ENCODE measurements at regions not wholly inside any gene's neighbourhood (a gene's known extent, or its start where the extent isn't known, plus 50 kb on each side); places are given as distances from the start of the nearest gene placed in this dataset.

GRCh38 chr5:152864991-152865390, 459.9 kb upstream of the NMUR2 start:
- no peaks in the 10 kb centered on the region for H3K27me3 Mint-ChIP-seq (ENCODE audit: low read depth)
- no peak overlapping the region for H3K4me3 Mint-ChIP-seq
- no peaks in the 10 kb centered on the region for H3K9me3 Mint-ChIP-seq
- peaks cover 9% of the 10 kb centered on the region for H3K4me1 Mint-ChIP-seq
- TF ChIP-seq CTCF (IDR thresholded peaks at IDR 0.05; ENCODE audit: unreplicated experiment in 3 of 3), result no peak
- H3K36me3 Mint-ChIP-seq (ENCODE audit: low read depth), result no peaks in the 10 kb centered on the region
- no peak overlapping the region for H3K27ac Mint-ChIP-seq

- Mint-ChIP-seq H3K27ac (no peak overlapping the region), H3K4me1 (peaks cover under 1% of the 10 kb centered on the region), H3K27me3 (ENCODE audit: low read depth) (no peaks in the 10 kb centered on the region), H3K9me3 (no peaks in the 10 kb centered on the region), H3K4me3 (no peak overlapping the region), H3K36me3 (ENCODE audit: low read depth) (no peaks in the 10 kb centered on the region)
- no peak for TF ChIP-seq CTCF (IDR thresholded peaks at IDR 0.05; ENCODE audit: unreplicated experiment in 3 of 3)
Observed at GRCh38 chr5:152869971-152870370, 464.9 kb upstream of the NMUR2 start.

GRCh38 chr5:152882621-152883020, 477.5 kb upstream of the NMUR2 start:
- no peaks in the 10 kb centered on the region for H3K36me3 Mint-ChIP-seq (ENCODE audit: low read depth)
- no peak overlapping the region for H3K27ac Mint-ChIP-seq
- H3K27me3 Mint-ChIP-seq (ENCODE audit: low read depth), result no peaks in the 10 kb centered on the region
- no peaks in the 10 kb centered on the region for H3K4me1 Mint-ChIP-seq
- no peaks in the 10 kb centered on the region for H3K9me3 Mint-ChIP-seq
- no peak overlapping the region for H3K4me3 Mint-ChIP-seq
- TF ChIP-seq CTCF (IDR thresholded peaks at IDR 0.05; ENCODE audit: unreplicated experiment in 3 of 3), result no peak

GRCh38 chr5:152883066-152883775, 478.1 kb upstream of the NMUR2 start:
- Mint-ChIP-seq H3K27ac (no peak overlapping the region), H3K36me3 (ENCODE audit: low read depth) (no peaks in the 10 kb centered on the region), H3K9me3 (no peaks in the 10 kb centered on the region), H3K27me3 (ENCODE audit: low read depth) (no peaks in the 10 kb centered on the region), H3K4me1 (no peaks in the 10 kb centered on the region), H3K4me3 (no peak overlapping the region)
- no peak for TF ChIP-seq CTCF (IDR thresholded peaks at IDR 0.05; ENCODE audit: unreplicated experiment in 3 of 3)

GRCh38 chr5:152884006-152884405, 478.9 kb upstream of the NMUR2 start:
- Mint-ChIP-seq H3K4me3 (no peak overlapping the region), H3K36me3 (ENCODE audit: low read depth) (no peaks in the 10 kb centered on the region), H3K27me3 (ENCODE audit: low read depth) (no peaks in the 10 kb centered on the region), H3K27ac (peak overlapping the region in 1 of 3 experiments; percentile 11), H3K9me3 (no peaks in the 10 kb centered on the region), H3K4me1 (no peaks in the 10 kb centered on the region)
- TF ChIP-seq CTCF (IDR thresholded peaks at IDR 0.05; ENCODE audit: unreplicated experiment in 3 of 3), result no peak

GRCh38 chr5:152900332-152900731, 495.3 kb upstream of the NMUR2 start:
- H3K4me3 Mint-ChIP-seq, result no peak overlapping the region
- no peaks in the 10 kb centered on the region for H3K9me3 Mint-ChIP-seq
- no peak overlapping the region for H3K27ac Mint-ChIP-seq
- no peaks in the 10 kb centered on the region for H3K4me1 Mint-ChIP-seq
- H3K27me3 Mint-ChIP-seq (ENCODE audit: low read depth), result no peaks in the 10 kb centered on the region
- no peak for TF ChIP-seq CTCF (IDR thresholded peaks at IDR 0.05; ENCODE audit: unreplicated experiment in 3 of 3)
- no peaks in the 10 kb centered on the region for H3K36me3 Mint-ChIP-seq (ENCODE audit: low read depth)

Measured in nephron (organoid).